H9 (cell line): ENCODE measurements at regions not wholly inside any gene's neighbourhood (a gene's known extent, or its start where the extent isn't known, plus 50 kb on each side); places are given as distances from the start of the nearest gene placed in this dataset.

Experiments used
- DNase-seq: peaks from one replicate; pipeline ENCODE4 v3.0.0-alpha.2; 2017
- H2AFZ ChIP-seq: one replicate; pipeline ENCODE4 v1.6.1; 2013; ENCODE audit warnings: mild to moderate bottlenecking, low read length, control low read depth, moderate library complexity
- H2AK5ac ChIP-seq: 2 replicates; pipeline ENCODE4 v1.6.1; 2013; ENCODE audit warnings: low read length, control low read depth, mixed read lengths; ENCODE audit not compliant: insufficient read length
- H2BK120ac ChIP-seq: one replicate; pipeline ENCODE4 v1.6.1; 2013; ENCODE audit warnings: low read depth, mild to moderate bottlenecking, low read length, control low read depth, inconsistent platforms; ENCODE audit not compliant: poor library complexity, severe bottlenecking
- H2BK12ac ChIP-seq: 2 replicates; pipeline ENCODE4 v1.6.1; 2013; ENCODE audit warnings: low read length, control low read depth, mixed read lengths, low read depth; ENCODE audit not compliant: insufficient read length
- H2BK15ac ChIP-seq: 2 replicates; pipeline ENCODE4 v1.6.1; 2013; ENCODE audit warnings: low read depth, low read length, control low read depth
- H2BK20ac ChIP-seq: one replicate; pipeline ENCODE4 v1.6.1; 2013; ENCODE audit warnings: low read depth, mild to moderate bottlenecking, low read length, control low read depth, inconsistent platforms; ENCODE audit not compliant: poor library complexity, severe bottlenecking
- H2BK5ac ChIP-seq: 2 replicates; pipeline ENCODE4 v1.6.1; 2013; ENCODE audit warnings: low read length, control low read depth, mixed read lengths; ENCODE audit not compliant: insufficient read length
- H3K14ac ChIP-seq: 2 replicates; pipeline ENCODE4 v1.6.1; 2013; ENCODE audit warnings: low read length, control low read depth; ENCODE audit not compliant: insufficient read depth
- H3K18ac ChIP-seq: 2 replicates; pipeline ENCODE4 v1.6.1; 2013; ENCODE audit warnings: low read depth, mild to moderate bottlenecking, mixed read lengths, low read length, control low read depth; ENCODE audit not compliant: insufficient read length
- H3K23ac ChIP-seq: 2 replicates; pipeline ENCODE4 v1.6.1; 2013; ENCODE audit warnings: low read length, control low read depth, mixed read lengths, low read depth; ENCODE audit not compliant: insufficient read length
- H3K23me2 ChIP-seq: 2 replicates; pipeline ENCODE4 v1.6.1; 2013; ENCODE audit warnings: low read depth, mild to moderate bottlenecking, mixed read lengths, low read length, control low read depth; ENCODE audit not compliant: insufficient read length, poor library complexity, severe bottlenecking
- H3K27ac ChIP-seq: 2 replicates; pipeline ENCODE4 v1.5.1; 2013; ENCODE audit warnings: low read length, control low read depth, mixed read lengths, low read depth; ENCODE audit not compliant: insufficient read length
- H3K27me3 ChIP-seq: 2 replicates; pipeline ENCODE4 v1.6.1; 2013; ENCODE audit warnings: low read length, control low read depth, inconsistent platforms; ENCODE audit not compliant: insufficient read depth
- H3K4ac ChIP-seq: 2 replicates; pipeline ENCODE4 v1.6.1; 2013; ENCODE audit warnings: low read depth, mild to moderate bottlenecking, control low read depth, inconsistent platforms, low read length, moderate library complexity
- H3K4me1 ChIP-seq: 2 replicates; pipeline ENCODE4 v1.6.1; 2013; ENCODE audit warnings: low read length, control low read depth, inconsistent platforms; ENCODE audit not compliant: insufficient read depth
- H3K4me2 ChIP-seq: 2 replicates; pipeline ENCODE4 v1.6.1; 2013; ENCODE audit warnings: low read length, control low read depth, mixed read lengths; ENCODE audit not compliant: insufficient read length, insufficient read depth
- H3K56ac ChIP-seq: 2 replicates; pipeline ENCODE4 v1.6.1; 2013; ENCODE audit warnings: low read depth, mild to moderate bottlenecking, mixed read lengths, low read length, control low read depth; ENCODE audit not compliant: insufficient read length
- H3K79me1 ChIP-seq: 2 replicates; pipeline ENCODE4 v1.6.1; 2013; ENCODE audit warnings: low read depth, mild to moderate bottlenecking, moderate library complexity, low read length, control low read depth, inconsistent platforms; ENCODE audit not compliant: insufficient read depth, poor library complexity, severe bottlenecking
- H3K79me2 ChIP-seq: 2 replicates; pipeline ENCODE4 v1.6.1; 2013; ENCODE audit warnings: low read length, control low read depth, inconsistent platforms; ENCODE audit not compliant: insufficient read depth
- H3K9ac ChIP-seq: 2 replicates; pipeline ENCODE4 v1.6.1; 2013; ENCODE audit warnings: low read length, control low read depth, mixed read lengths; ENCODE audit not compliant: insufficient read length; ENCODE audit errors: extremely low read depth
- H3K9me3 ChIP-seq: one replicate; pipeline ENCODE4 v1.6.1; 2013; ENCODE audit warnings: low read depth, low read length, inconsistent platforms; ENCODE audit not compliant: control insufficient read depth
- H3T11ph ChIP-seq: one replicate; pipeline ENCODE4 v1.6.1; 2013; ENCODE audit warnings: mild to moderate bottlenecking, low read length, control low read depth, inconsistent platforms
- H4K20me1 ChIP-seq: one replicate; pipeline ENCODE4 v1.6.1; 2013; ENCODE audit not compliant: control insufficient read depth, insufficient read length, insufficient read depth
- H4K5ac ChIP-seq: 2 replicates; pipeline ENCODE4 v1.6.1; 2013; ENCODE audit warnings: low read depth, mild to moderate bottlenecking, mixed read lengths, low read length, control low read depth; ENCODE audit not compliant: insufficient read length
- H4K8ac ChIP-seq: replicated peaks from 2 replicates; pipeline ENCODE4 v1.6.1; 2013; ENCODE audit warnings: low read length, control low read depth, mixed read lengths, low read depth; ENCODE audit not compliant: insufficient read length
- H4K91ac ChIP-seq: 2 replicates; pipeline ENCODE4 v1.6.1; 2013; ENCODE audit warnings: low read depth, mild to moderate bottlenecking, moderate library complexity, mixed read lengths, low read length, control low read depth; ENCODE audit not compliant: insufficient read length
- H3K27ac Mint-ChIP-seq, 3 experiments: 2 replicates in 2 of 3; 3 replicates in 1 of 3; pipeline ENCODE4 v1.8.0; 2020 to 2021; ENCODE audit warnings: mixed read lengths in 3 of 3, mild to moderate bottlenecking in 1 of 3, moderate library complexity in 1 of 3
- H3K27me3 Mint-ChIP-seq: 2 replicates; pipeline ENCODE4 v1.8.0; 2021; ENCODE audit warnings: low read depth, mild to moderate bottlenecking, moderate library complexity, mixed read lengths
- H3K36me3 Mint-ChIP-seq, 3 experiments: 2 replicates in 2 of 3; 3 replicates in 1 of 3; pipeline ENCODE4 v1.8.0; 2020 to 2021; ENCODE audit warnings: low read depth in 3 of 3, mixed read lengths in 3 of 3; ENCODE audit not compliant: insufficient read depth in 1 of 3
- H3K4me1 Mint-ChIP-seq, 2 experiments: 2 replicates each; pipeline ENCODE4 v1.8.0; 2020; ENCODE audit warnings: mixed read lengths in 2 of 2
- H3K4me3 Mint-ChIP-seq, 2 experiments: 2 replicates in 1 of 2; 3 replicates in 1 of 2; pipeline ENCODE4 v1.8.0; 2020 to 2021; ENCODE audit warnings: mild to moderate bottlenecking in 2 of 2, mixed read lengths in 2 of 2, moderate library complexity in 1 of 2
- H3K9me3 Mint-ChIP-seq, 2 experiments: 2 replicates in 1 of 2; 3 replicates in 1 of 2; pipeline ENCODE4 v1.8.0; 2020; ENCODE audit warnings: mild to moderate bottlenecking in 2 of 2, mixed read lengths in 2 of 2, moderate library complexity in 1 of 2
- CTCF ChIP-seq: fragments of 200-600 bp; sonication (generic); conservative IDR thresholded peaks from 3 replicates; pipeline ENCODE4 v1.8.0; 2021; ENCODE audit warnings: antibody characterized with exemption, mild to moderate bottlenecking
- WGBS: extraction: QIAGEN DNeasy Blood & Tissue Kit; methylation state at CpG from one replicate; pipeline ENCODE4 v1.1.7; 2013; ENCODE audit warnings: missing lambda C conversion rate, low lambda C conversion rate, mixed read lengths; ENCODE audit not compliant: insufficient read length; ENCODE audit errors: extremely low coverage; 5-methylcytosine and 5-hydroxymethylcytosine counted together

- no CpG with 5 or more reads among the region's 9 CpGs for WGBS
- no peak overlapping the region for H3K23ac ChIP-seq
- Mint-ChIP-seq H3K27ac (no peak overlapping the region), H3K4me3 (no peak overlapping the region), H3K4me1 (peaks cover 13 to 23% of the 10 kb centered on the region in 2 experiments), H3K36me3 (peaks cover 0 to 2% (median 0%) of the 10 kb centered on the region in 3 experiments; a peak in 2 of 7 replicates), H3K27me3 (peaks cover 42% of the 10 kb centered on the region), H3K9me3 (no peaks in the 10 kb centered on the region)
- no peak for TF ChIP-seq CTCF
- H2BK15ac ChIP-seq, result no peak overlapping the region
- no peak overlapping the region for H3T11ph ChIP-seq
- no peak overlapping the region for H3K27ac ChIP-seq
- no peak for DNase-seq
- no peak overlapping the region for H2AFZ ChIP-seq
- H3K4ac ChIP-seq, result no peak overlapping the region
- no peaks in the 10 kb centered on the region for H3K79me1 ChIP-seq
- H3K4me1 ChIP-seq, result no peaks in the 10 kb centered on the region
- H4K8ac ChIP-seq, result no peak overlapping the region
- no peak overlapping the region for H2BK120ac ChIP-seq
- no peaks in the 10 kb centered on the region for H4K20me1 ChIP-seq
- no peaks in the 10 kb centered on the region for H3K9me3 ChIP-seq
- no peak overlapping the region for H2BK5ac ChIP-seq
- H3K9ac ChIP-seq, result no peak overlapping the region
- no peak overlapping the region for H4K91ac ChIP-seq
- H3K14ac ChIP-seq, result no peak overlapping the region
- no peaks in the 10 kb centered on the region for H3K79me2 ChIP-seq
- H3K27me3 ChIP-seq, result no peaks in the 10 kb centered on the region
- H3K23me2 ChIP-seq, result no peaks in the 10 kb centered on the region
- H2AK5ac ChIP-seq, result no peak overlapping the region
- H3K18ac ChIP-seq, result no peak overlapping the region
- H3K56ac ChIP-seq, result no peak overlapping the region
- no peak overlapping the region for H4K5ac ChIP-seq
- no peak overlapping the region for H2BK20ac ChIP-seq
- H2BK12ac ChIP-seq, result no peak overlapping the region
- no peak overlapping the region for H3K4me2 ChIP-seq
Observed at GRCh38 chr15:62805502-62805901, 237.0 kb upstream of the TPM1 start.
